Sigmoid colon (tissue), 4 donors: ENCODE measurements at regions not wholly inside any gene's neighbourhood (a gene's known extent, or its start where the extent isn't known, plus 50 kb on each side); places are given as distances from the start of the nearest gene placed in this dataset.

Experiments
- CTCF ChIP-seq, 4 experiments: fragments of 450-650 bp in 3 of 4; fragments of 200-600 bp in 1 of 4; IDR thresholded peaks; one replicate each; pipeline ENCODE4 v1.5.1; 2016 to 2019; ENCODE audit warnings: antibody characterized with exemption in 4 of 4, mild to moderate bottlenecking in 3 of 4, moderate library complexity in 2 of 4
- POLR2AphosphoS5 ChIP-seq, 4 donors: sonication (generic); formaldehyde crosslinking; IDR thresholded peaks; one replicate each; pipeline ENCODE4 v1.6.1; 2017; ENCODE audit warnings: antibody characterized with exemption in 4 of 4

- TF ChIP-seq CTCF (IDR thresholded peaks at IDR 0.05) = peak in 3 of 4 experiments; percentile 60 to 97 (median 62)
- TF ChIP-seq POLR2AphosphoS5 (IDR thresholded peaks at IDR 0.05) = no peak
Observed at GRCh38 chr13:107205318-107206104, 637.6 kb upstream of the ARGLU1 start.
